Thyroid gland (tissue), 4 donors: ENCODE measurements at regions not wholly inside any gene's neighbourhood (a gene's known extent, or its start where the extent isn't known, plus 50 kb on each side); places are given as distances from the start of the nearest gene placed in this dataset.
A peak's percentile ranks its signal among the peaks of the same experiment; 100 is the strongest.

Source experiments
- DNase-seq, 2 donors: peaks; one replicate each; pipeline ENCODE4 v3.0.0-alpha.2; 2019
- H3K27ac ChIP-seq, 3 donors: fragments of 200-600 bp; sonication (generic); 1 replicate in 2 of 3; 2 replicates in 1 of 3; pipeline ENCODE4 v1.5.1; 2016 to 2019; ENCODE audit warnings: mild to moderate bottlenecking in 1 of 3, moderate library complexity in 1 of 3
- H3K27me3 ChIP-seq: fragments of 200-600 bp; sonication (generic); one replicate; pipeline ENCODE4 v1.5.1; 2019
- H3K36me3 ChIP-seq, 2 donors: fragments of 200-600 bp; sonication (generic); one replicate each; pipeline ENCODE4 v1.5.1; 2016 to 2019
- H3K4me1 ChIP-seq, 2 donors: fragments of 200-600 bp; sonication (generic); one replicate each; pipeline ENCODE4 v1.5.1; 2017 to 2019
- H3K4me3 ChIP-seq, 3 donors: fragments of 200-600 bp; sonication (generic); replicated peaks in 1 of 3; 1 replicate in 2 of 3; 2 replicates in 1 of 3; pipeline ENCODE4 v1.5.1; 2016; ENCODE audit warnings: mild to moderate bottlenecking in 1 of 3
- H3K9me3 ChIP-seq: fragments of 200-600 bp; sonication (generic); one replicate; pipeline ENCODE4 v1.5.1; 2017
- POLR2A ChIP-seq, 2 donors: fragments of 450-650 bp; IDR thresholded peaks; one replicate each; pipeline ENCODE4 v1.6.1; 2017; ENCODE audit warnings: antibody characterized with exemption in 2 of 2, mild to moderate bottlenecking in 2 of 2, moderate library complexity in 1 of 2
- WGBS, 2 donors: methylation state at CpG; one replicate each; pipeline ENCODE4 v1.1.5; 2017; 5-methylcytosine and 5-hydroxymethylcytosine counted together
- intact Hi-C: fragments of 100-400 bp; cut with DNase I; formaldehyde crosslinking; loops from one replicate; pipeline ENCODE4 v1.15.1; 2023
- TF ChIP-seq, protein P1 (sequence below), 6 experiments: fragments of 200-600 bp in 3 of 6; fragments of 450-650 bp in 3 of 6; sonication (generic) in 3 of 6; IDR thresholded peaks; one replicate each; pipeline ENCODE4 v1.5.1; 2016 to 2019; ENCODE audit warnings: antibody characterized with exemption in 6 of 6, mild to moderate bottlenecking in 2 of 6, inconsistent platforms in 1 of 6, moderate library complexity in 1 of 6

DNA sequence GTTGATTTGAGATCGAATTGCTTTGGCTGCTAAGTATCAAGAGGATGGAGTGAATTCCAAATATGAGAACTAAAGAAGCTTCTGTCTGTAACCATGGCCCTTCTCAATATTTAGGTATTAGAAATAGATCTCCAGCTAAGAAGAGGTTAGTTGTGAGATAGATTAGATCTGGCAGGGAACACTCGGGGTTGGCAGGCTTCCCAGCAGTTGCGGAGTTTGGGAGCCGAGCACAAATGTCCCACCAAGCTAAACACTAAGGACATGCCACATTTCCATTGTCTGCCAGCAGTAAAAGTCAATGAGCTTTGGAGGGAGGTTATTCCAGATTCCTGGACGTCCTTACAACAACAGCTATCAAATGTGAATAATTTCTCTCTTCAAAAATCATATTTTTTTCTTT is 85.8 kb downstream of the TAF11L14 start:
- no peaks in the 10 kb centered on the region for H3K36me3 ChIP-seq
- WGBS, 2 donors: 15 to 16% methylated on average over 5 of the region's 5 CpGs
- TF ChIP-seq, protein P1, sequence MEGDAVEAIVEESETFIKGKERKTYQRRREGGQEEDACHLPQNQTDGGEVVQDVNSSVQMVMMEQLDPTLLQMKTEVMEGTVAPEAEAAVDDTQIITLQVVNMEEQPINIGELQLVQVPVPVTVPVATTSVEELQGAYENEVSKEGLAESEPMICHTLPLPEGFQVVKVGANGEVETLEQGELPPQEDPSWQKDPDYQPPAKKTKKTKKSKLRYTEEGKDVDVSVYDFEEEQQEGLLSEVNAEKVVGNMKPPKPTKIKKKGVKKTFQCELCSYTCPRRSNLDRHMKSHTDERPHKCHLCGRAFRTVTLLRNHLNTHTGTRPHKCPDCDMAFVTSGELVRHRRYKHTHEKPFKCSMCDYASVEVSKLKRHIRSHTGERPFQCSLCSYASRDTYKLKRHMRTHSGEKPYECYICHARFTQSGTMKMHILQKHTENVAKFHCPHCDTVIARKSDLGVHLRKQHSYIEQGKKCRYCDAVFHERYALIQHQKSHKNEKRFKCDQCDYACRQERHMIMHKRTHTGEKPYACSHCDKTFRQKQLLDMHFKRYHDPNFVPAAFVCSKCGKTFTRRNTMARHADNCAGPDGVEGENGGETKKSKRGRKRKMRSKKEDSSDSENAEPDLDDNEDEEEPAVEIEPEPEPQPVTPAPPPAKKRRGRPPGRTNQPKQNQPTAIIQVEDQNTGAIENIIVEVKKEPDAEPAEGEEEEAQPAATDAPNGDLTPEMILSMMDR (IDR thresholded peaks at IDR 0.05): no peak
- no peak for TF ChIP-seq POLR2A (IDR thresholded peaks at IDR 0.05)
- H3K27ac ChIP-seq: no peak overlapping the region
- no peaks in the 10 kb centered on the region for H3K9me3 ChIP-seq
- peak; percentile 7 to 20 for DNase-seq
- H3K27me3 ChIP-seq: no peaks in the 10 kb centered on the region
- H3K4me3 ChIP-seq: no peak overlapping the region
- intact Hi-C loops: no loop called here
- no peaks in the 10 kb centered on the region for H3K4me1 ChIP-seq

DNA sequence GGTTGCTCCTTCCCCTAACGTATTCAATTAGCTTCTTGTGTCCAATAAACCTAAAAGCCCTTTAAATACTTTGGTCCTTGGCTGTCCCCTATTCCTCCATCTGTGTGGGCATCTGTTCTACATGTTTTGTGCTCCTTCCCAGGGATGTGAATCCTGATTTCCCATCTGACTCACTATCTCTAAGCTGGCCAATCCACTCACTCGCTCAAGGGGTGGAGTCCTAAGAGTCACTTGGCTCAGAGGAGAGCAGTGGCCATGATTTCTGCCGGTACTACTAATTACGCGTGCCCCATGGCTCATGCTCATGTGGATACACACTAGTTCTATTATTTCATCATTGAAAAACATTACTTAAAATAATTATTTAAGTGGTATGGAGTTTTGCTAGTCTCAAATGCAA is 89.6 kb downstream of the TAF11L14 start:
- 69 to 81% methylated on average over 5 of the region's 5 CpGs for WGBS, 2 donors
- H3K36me3 ChIP-seq: no peaks in the 10 kb centered on the region
- no peak overlapping the region for H3K27ac ChIP-seq
- DNase-seq: no peak
- H3K9me3 ChIP-seq: no peaks in the 10 kb centered on the region
- TF ChIP-seq POLR2A (IDR thresholded peaks at IDR 0.05): no peak
- TF ChIP-seq, protein P1 (IDR thresholded peaks at IDR 0.05): no peak
- intact Hi-C loops: no loop called here
- no peaks in the 10 kb centered on the region for H3K4me1 ChIP-seq
- no peaks in the 10 kb centered on the region for H3K27me3 ChIP-seq
- H3K4me3 ChIP-seq: no peak overlapping the region

DNA sequence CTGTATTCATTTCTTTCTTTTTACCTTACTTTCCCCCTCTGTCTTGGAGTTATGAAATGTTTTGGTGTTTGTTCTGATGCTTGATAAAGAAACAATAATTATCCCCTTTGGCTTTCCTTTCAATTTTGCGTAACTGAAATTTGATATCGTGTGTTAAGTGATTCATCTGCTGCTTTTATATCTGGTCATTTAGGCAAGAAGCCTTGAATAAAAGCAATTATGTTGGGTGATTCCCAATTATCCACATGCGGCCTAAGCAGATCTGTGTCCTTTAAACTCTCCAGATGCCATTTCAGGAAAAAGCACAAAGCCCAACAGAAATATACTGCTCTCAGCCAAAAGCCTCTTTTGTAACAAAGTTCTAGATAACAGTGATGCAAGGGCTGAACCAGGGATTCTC is 92.8 kb downstream of the TAF11L14 start:
- WGBS, 2 donors: 79 to 87% methylated on average over 3 of the region's 3 CpGs
- Histone ChIP-seq H3K36me3 (no peaks in the 10 kb centered on the region), H3K27ac (no peak overlapping the region), H3K4me3 (no peak overlapping the region), H3K4me1 (no peaks in the 10 kb centered on the region), H3K27me3 (no peaks in the 10 kb centered on the region), H3K9me3 (no peaks in the 10 kb centered on the region)
- no peak for DNase-seq
- intact Hi-C loops: no loop called here
- TF ChIP-seq POLR2A (IDR thresholded peaks at IDR 0.05): no peak
- TF ChIP-seq, protein P1 (IDR thresholded peaks at IDR 0.05): no peak

DNA sequence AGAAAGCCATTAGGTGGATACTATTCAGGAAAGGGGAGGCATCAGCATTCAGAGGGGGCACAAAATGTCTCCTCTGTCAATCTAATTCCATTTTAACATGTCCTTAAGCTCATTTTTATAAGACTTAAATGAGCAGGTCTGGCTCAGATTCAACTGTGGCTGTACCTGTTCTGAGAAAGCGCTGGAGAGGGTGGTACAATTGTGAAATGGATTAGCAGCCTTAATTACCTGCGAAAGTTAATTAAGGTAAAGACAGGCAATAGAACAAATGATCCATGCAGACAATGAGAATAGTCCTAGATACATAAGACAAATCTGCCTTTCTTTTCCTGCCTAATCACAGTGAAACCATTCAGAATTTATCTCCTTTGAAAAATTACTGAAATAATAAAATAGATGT is 96.2 kb downstream of the TAF11L14 start:
- Histone ChIP-seq H3K27me3 (no peaks in the 10 kb centered on the region), H3K9me3 (no peaks in the 10 kb centered on the region), H3K36me3 (no peaks in the 10 kb centered on the region), H3K4me1 (no peaks in the 10 kb centered on the region), H3K27ac (no peak overlapping the region), H3K4me3 (no peak overlapping the region)
- intact Hi-C loops: no loop called here
- TF ChIP-seq POLR2A (IDR thresholded peaks at IDR 0.05): no peak
- TF ChIP-seq, protein P1 (IDR thresholded peaks at IDR 0.05): no peak
- no peak for DNase-seq
- 92 to 97% methylated on average over 2 of the region's 2 CpGs for WGBS, 2 donors

DNA sequence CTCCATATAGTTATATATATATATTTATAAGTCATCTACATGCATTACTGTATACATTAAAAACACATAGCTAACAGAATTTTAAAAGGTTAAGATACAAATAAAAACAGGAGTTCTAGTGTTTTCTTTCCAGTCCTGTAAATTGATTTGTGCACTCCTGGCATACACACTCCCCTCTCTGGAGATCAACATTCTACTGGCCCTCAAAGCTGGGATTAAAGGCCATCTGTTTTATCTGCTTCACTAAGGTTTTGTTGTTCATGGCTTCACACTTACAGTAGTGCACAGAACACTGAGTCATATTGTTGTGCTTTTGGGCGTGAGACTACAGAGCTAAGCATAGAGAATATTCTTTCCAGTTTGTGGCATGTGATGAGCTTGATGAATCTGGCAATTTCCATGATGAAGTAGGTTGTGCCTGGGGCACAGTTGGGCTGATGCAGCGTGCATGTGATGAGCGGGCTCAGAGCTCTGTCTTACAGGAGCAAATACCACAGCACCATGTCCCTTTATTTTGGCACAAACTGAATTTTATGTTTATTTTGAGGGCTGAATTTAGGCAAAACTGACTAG is 98.2 kb downstream of the TAF11L14 start:
- intact Hi-C loops: no loop called here
- Histone ChIP-seq H3K4me1 (no peaks in the 10 kb centered on the region), H3K36me3 (no peaks in the 10 kb centered on the region), H3K9me3 (no peaks in the 10 kb centered on the region), H3K4me3 (no peak overlapping the region), H3K27ac (no peak overlapping the region), H3K27me3 (no peaks in the 10 kb centered on the region)
- TF ChIP-seq, protein P1 (IDR thresholded peaks at IDR 0.05): no peak
- TF ChIP-seq POLR2A (IDR thresholded peaks at IDR 0.05): no peak
- 95 to 96% methylated on average over 3 of the region's 3 CpGs for WGBS, 2 donors
- no peak for DNase-seq
